HepG2 (cell line): ENCODE measurements at regions not wholly inside any gene's neighbourhood (a gene's known extent, or its start where the extent isn't known, plus 50 kb on each side); places are given as distances from the start of the nearest gene placed in this dataset.

Experiments
- BCL6 ChIP-seq: IDR thresholded peaks from 2 replicates; pipeline ENCODE4 v1.6.1; 2016; ENCODE audit warnings: missing genetic modification reagents, missing compliant biosample characterization
- ETV6 ChIP-seq: sonication (generic); formaldehyde crosslinking; conservative IDR thresholded peaks from 2 replicates; pipeline ENCODE4 v1.4.0; 2020; ENCODE audit warnings: missing genetic modification reagents
- FOXA1 ChIP-seq, 2 experiments: fragments of 450-650 bp in 1 of 2; sonication (generic) in 1 of 2; formaldehyde crosslinking in 1 of 2; IDR thresholded peaks; 2 replicates each; pipeline versions ENCODE4 v1.4.0 to v1.6.1; 2016 to 2020; ENCODE audit warnings: missing genetic modification reagents in 1 of 2
- FOXO4 ChIP-seq: sonication (generic); formaldehyde crosslinking; conservative IDR thresholded peaks from 2 replicates; pipeline ENCODE4 v1.8.1; 2023; ENCODE audit warnings: missing genetic modification reagents
- LCORL ChIP-seq, 2 experiments: fragments of 450-650 bp in 1 of 2; sonication (generic) in 1 of 2; formaldehyde crosslinking in 1 of 2; IDR thresholded peaks; 2 replicates each; pipeline versions ENCODE4 v1.5.0 to v1.6.1; 2017 to 2020; ENCODE audit warnings: antibody characterized with exemption in 1 of 2, missing genetic modification reagents in 1 of 2
- MYNN ChIP-seq: sonication (generic); formaldehyde crosslinking; IDR thresholded peaks from 2 replicates; pipeline ENCODE4 v1.4.0; 2020; ENCODE audit warnings: mild to moderate bottlenecking, low read depth, missing genetic modification reagents
- POLR2AphosphoS5 ChIP-seq: IDR thresholded peaks from 2 replicates; pipeline ENCODE4 v1.6.1; 2012; ENCODE audit warnings: low read depth, low read length
- SETDB1 ChIP-seq: sonication (generic); formaldehyde crosslinking; IDR thresholded peaks from 2 replicates; pipeline ENCODE4 v1.5.1; 2020; ENCODE audit warnings: missing genetic modification reagents, mild to moderate bottlenecking, borderline replicate concordance
- SMYD3 ChIP-seq: sonication (generic); formaldehyde crosslinking; IDR thresholded peaks from 2 replicates; pipeline ENCODE4 v1.8.1; 2023; ENCODE audit warnings: mild to moderate bottlenecking, missing genetic modification reagents
- SNAPC5 ChIP-seq: sonication (generic); formaldehyde crosslinking; IDR thresholded peaks from 2 replicates; pipeline ENCODE4 v1.8.1; 2023; ENCODE audit warnings: mild to moderate bottlenecking, missing genetic modification reagents, borderline replicate concordance
- TAF15 ChIP-seq: fragments of 200-400 bp; formaldehyde crosslinking; IDR thresholded peaks from one replicate; pipeline ENCODE4 v1.6.1; 2018; ENCODE audit warnings: mild to moderate bottlenecking, low read depth, low read length; ENCODE audit not compliant: poor library complexity, severe bottlenecking
- TGIF2 ChIP-seq: IDR thresholded peaks from 2 replicates; pipeline ENCODE4 v1.6.1; 2016; ENCODE audit warnings: control low read depth, missing compliant biosample characterization
- ZNF280D ChIP-seq: sonication (generic); formaldehyde crosslinking; IDR thresholded peaks from 2 replicates; pipeline ENCODE4 v1.5.1; 2020; ENCODE audit warnings: mild to moderate bottlenecking, missing genetic modification reagents
- ZNF3 ChIP-seq: IDR thresholded peaks from 2 replicates; pipeline ENCODE4 v1.7.0; 2017; ENCODE audit warnings: inconsistent platforms

- TF ChIP-seq FOXO4 (CRISPR knock-in tag): no peak
- TF ChIP-seq ZNF3 (CRISPR knock-in tag): no peak
- TF ChIP-seq LCORL (IDR thresholded peaks at IDR 0.05): no peak
- no peak for TF ChIP-seq LCORL (CRISPR knock-in tag; IDR thresholded peaks at IDR 0.05)
- no peak for TF ChIP-seq TAF15
- no peak for TF ChIP-seq FOXA1 (IDR thresholded peaks at IDR 0.05)
- TF ChIP-seq FOXA1 (CRISPR knock-in tag; IDR thresholded peaks at IDR 0.05): no peak
- TF ChIP-seq SNAPC5 (CRISPR knock-in tag): no peak
- TF ChIP-seq POLR2AphosphoS5: no peak
- TF ChIP-seq SETDB1 (CRISPR knock-in tag): no peak
- TF ChIP-seq MYNN: no peak
- TF ChIP-seq ZNF280D (CRISPR knock-in tag): no peak
- TF ChIP-seq BCL6: no peak
- TF ChIP-seq ETV6 (CRISPR knock-in tag): no peak
- no peak for TF ChIP-seq TGIF2 (CRISPR knock-in tag)
- TF ChIP-seq SMYD3 (CRISPR knock-in tag): no peak
These were observed 186.9 kb downstream of the OLFM4 start for GRCh38 chr13:53215563-53215962.
